GM12865 (cell line): ENCODE measurements at regions not wholly inside any gene's neighbourhood (a gene's known extent, or its start where the extent isn't known, plus 50 kb on each side); places are given as distances from the start of the nearest gene placed in this dataset.
"Not testable (repeated sequence)": the region's sequence is repeated elsewhere in the genome, so short reads cannot be mapped to it uniquely, and the experiment has no call there.

Experiments used
- DNase-seq: peaks from one replicate; pipeline ENCODE4 v3.0.0; 2010; ENCODE audit warnings: low read depth
- H3K4me3 ChIP-seq: 2 replicates; pipeline ENCODE4 v1.5.1; 2011; ENCODE audit warnings: mild to moderate bottlenecking, low read depth, low read length, control low read depth
- CTCF ChIP-seq: IDR thresholded peaks from 2 replicates; pipeline ENCODE4 v1.5.1; 2011; ENCODE audit warnings: low read length, control low read depth, low read depth, inconsistent platforms; ENCODE audit not compliant: insufficient read depth; ENCODE audit errors: missing control alignments

- DNase-seq: no peak
Observed at GRCh38 chr2:17194083-17194482, 324.2 kb downstream of the RAD51AP2 start.

GRCh38 chr2:17193433-17193890, 324.8 kb downstream of the RAD51AP2 start:
- DNase-seq, H3K4me3 ChIP-seq: not testable (repeated sequence)

More at GRCh38 chr2:17194083-17194482, 324.2 kb downstream of the RAD51AP2 start:
- H3K4me3 ChIP-seq: no peak overlapping the region
- TF ChIP-seq CTCF: no peak

GRCh38 chr2:17191223-17191622, 327.0 kb downstream of the RAD51AP2 start:
- no peak for TF ChIP-seq CTCF
- DNase-seq: no peak
- no peak overlapping the region for H3K4me3 ChIP-seq

- no peak for TF ChIP-seq CTCF
- no peak overlapping the region for H3K4me3 ChIP-seq
- DNase-seq: no peak
Observed at GRCh38 chr2:17190527-17190926, 327.7 kb downstream of the RAD51AP2 start.

- no peak for TF ChIP-seq CTCF
- no peak for DNase-seq
- H3K4me3 ChIP-seq: no peak overlapping the region
Observed at GRCh38 chr2:17188721-17189120, 329.5 kb downstream of the RAD51AP2 start.

- no peak for DNase-seq
- TF ChIP-seq CTCF: no peak
- H3K4me3 ChIP-seq: no peak overlapping the region
Observed at GRCh38 chr2:17184512-17184911, 333.7 kb downstream of the RAD51AP2 start.

- no peak overlapping the region for H3K4me3 ChIP-seq
- no peak for DNase-seq
- no peak for TF ChIP-seq CTCF
Observed at GRCh38 chr2:17182399-17182798, 335.8 kb downstream of the RAD51AP2 start.
